ENCODE measurements at regions not wholly inside any gene's neighbourhood (a gene's known extent, or its start where the extent isn't known, plus 50 kb on each side); places are given as distances from the start of the nearest gene placed in this dataset.
A peak's percentile ranks its signal among the peaks of the same experiment; 100 is the strongest.

GRCh38 chr5:103450333-103451061, 112.1 kb downstream of the NUDT12 start:
- H3K36me3 ChIP-seq (ENCODE audit: control insufficient read depth, insufficient read depth, low read length) = no peaks in the 10 kb centered on the region
- ChIA-PET POLR2A (no interaction called here), CTCF (interaction anchor here (1.6 to 2.4 kb wide), 2 partner anchors 9 to 24 kb away, joined by 3 to 9 read pairs; no protein-coding TSS in a partner anchor)
- no peak overlapping the region for H3K4me3 ChIP-seq (ENCODE audit: low read depth, low read length)
- H3K27me3 ChIP-seq (ENCODE audit: control insufficient read depth, insufficient read depth, low read length) = no peaks in the 10 kb centered on the region
- no peak for TF ChIP-seq CTCF (IDR thresholded peaks at IDR 0.05; ENCODE audit: insufficient read depth, low read depth, low read length)
- peak; percentile 79 for DNase-seq (ENCODE audit: low read depth)

GRCh38 chr5:103446813-103447212, 115.8 kb downstream of the NUDT12 start:
- ChIA-PET CTCF (no interaction called here), POLR2A (no interaction called here)
- TF ChIP-seq CTCF (IDR thresholded peaks at IDR 0.05; ENCODE audit: insufficient read depth, low read depth, low read length) = no peak
- Histone ChIP-seq H3K27me3 (ENCODE audit: control insufficient read depth, insufficient read depth, low read length) (no peaks in the 10 kb centered on the region), H3K36me3 (ENCODE audit: control insufficient read depth, insufficient read depth, low read length) (no peaks in the 10 kb centered on the region), H3K4me3 (ENCODE audit: low read depth, low read length) (no peak overlapping the region)
- no peak for DNase-seq (ENCODE audit: low read depth)

GRCh38 chr5:103445426-103446035, 117.1 kb downstream of the NUDT12 start:
- CTCF ChIA-PET = interaction anchor here (1.0 to 1.1 kb wide), 2 partner anchors 10 to 17 kb away, joined by 3 read pairs; no protein-coding TSS in a partner anchor
- Histone ChIP-seq H3K36me3 (ENCODE audit: control insufficient read depth, insufficient read depth, low read length) (no peaks in the 10 kb centered on the region), H3K4me3 (ENCODE audit: low read depth, low read length) (no peak overlapping the region), H3K27me3 (ENCODE audit: control insufficient read depth, insufficient read depth, low read length) (no peaks in the 10 kb centered on the region)
- DNase-seq (ENCODE audit: low read depth) = no peak
- no peak for TF ChIP-seq CTCF (IDR thresholded peaks at IDR 0.05; ENCODE audit: insufficient read depth, low read depth, low read length)
- POLR2A ChIA-PET = no interaction called here

- DNase-seq (ENCODE audit: low read depth) = no peak
- CTCF ChIA-PET = interaction anchor here (1.0 to 1.1 kb wide), 2 partner anchors 9 to 16 kb away, joined by 3 read pairs; no protein-coding TSS in a partner anchor
- Histone ChIP-seq H3K27me3 (ENCODE audit: control insufficient read depth, insufficient read depth, low read length) (no peaks in the 10 kb centered on the region), H3K36me3 (ENCODE audit: control insufficient read depth, insufficient read depth, low read length) (no peaks in the 10 kb centered on the region), H3K4me3 (ENCODE audit: low read depth, low read length) (no peak overlapping the region)
- POLR2A ChIA-PET = no interaction called here
- TF ChIP-seq CTCF (IDR thresholded peaks at IDR 0.05; ENCODE audit: insufficient read depth, low read depth, low read length) = no peak
Observed at GRCh38 chr5:103444333-103445038, 118.1 kb downstream of the NUDT12 start.

GRCh38 chr5:103442750-103443149, 119.8 kb downstream of the NUDT12 start:
- Histone ChIP-seq H3K27me3 (ENCODE audit: control insufficient read depth, insufficient read depth, low read length) (no peaks in the 10 kb centered on the region), H3K36me3 (ENCODE audit: control insufficient read depth, insufficient read depth, low read length) (no peaks in the 10 kb centered on the region), H3K4me3 (ENCODE audit: low read depth, low read length) (no peak overlapping the region)
- DNase-seq (ENCODE audit: low read depth) = no peak
- no peak for TF ChIP-seq CTCF (IDR thresholded peaks at IDR 0.05; ENCODE audit: insufficient read depth, low read depth, low read length)
- ChIA-PET CTCF (interaction anchor here (0.9 kb wide), 1 partner anchor 18 kb away, joined by 3 read pairs; no protein-coding TSS in a partner anchor), POLR2A (no interaction called here)

Data from BJ (cell line).